PFSK-1 (cell line): ENCODE measurements at regions not wholly inside any gene's neighbourhood (a gene's known extent, or its start where the extent isn't known, plus 50 kb on each side); places are given as distances from the start of the nearest gene placed in this dataset.

Source experiments
- POLR2AphosphoS5 ChIP-seq: IDR thresholded peaks from 2 replicates; pipeline ENCODE4 v1.6.1; 2012; ENCODE audit warnings: low read depth, mild to moderate bottlenecking, control low read depth, low read length, moderate library complexity
- SIN3A ChIP-seq: IDR thresholded peaks from 2 replicates; pipeline ENCODE4 v1.6.1; 2012; ENCODE audit warnings: mild to moderate bottlenecking, low read length, moderate library complexity, borderline replicate concordance; ENCODE audit not compliant: insufficient read depth
- TF ChIP-seq, protein P1 (sequence below), 2 experiments: IDR thresholded peaks; 2 replicates each; pipeline versions ENCODE4 v1.6.1 to v1.8.0; 2011 to 2012; ENCODE audit warnings: low read depth in 2 of 2, low read length in 2 of 2, control low read depth in 1 of 2, inconsistent platforms in 1 of 2, mild to moderate bottlenecking in 1 of 2, moderate library complexity in 1 of 2; ENCODE audit not compliant: insufficient read depth in 1 of 2

GRCh38 chr2:13495051-13495450 lies 778.3 kb downstream of the TRIB2 start:
- TF ChIP-seq POLR2AphosphoS5 (no peak), SIN3A (no peak)
- TF ChIP-seq, protein P1, sequence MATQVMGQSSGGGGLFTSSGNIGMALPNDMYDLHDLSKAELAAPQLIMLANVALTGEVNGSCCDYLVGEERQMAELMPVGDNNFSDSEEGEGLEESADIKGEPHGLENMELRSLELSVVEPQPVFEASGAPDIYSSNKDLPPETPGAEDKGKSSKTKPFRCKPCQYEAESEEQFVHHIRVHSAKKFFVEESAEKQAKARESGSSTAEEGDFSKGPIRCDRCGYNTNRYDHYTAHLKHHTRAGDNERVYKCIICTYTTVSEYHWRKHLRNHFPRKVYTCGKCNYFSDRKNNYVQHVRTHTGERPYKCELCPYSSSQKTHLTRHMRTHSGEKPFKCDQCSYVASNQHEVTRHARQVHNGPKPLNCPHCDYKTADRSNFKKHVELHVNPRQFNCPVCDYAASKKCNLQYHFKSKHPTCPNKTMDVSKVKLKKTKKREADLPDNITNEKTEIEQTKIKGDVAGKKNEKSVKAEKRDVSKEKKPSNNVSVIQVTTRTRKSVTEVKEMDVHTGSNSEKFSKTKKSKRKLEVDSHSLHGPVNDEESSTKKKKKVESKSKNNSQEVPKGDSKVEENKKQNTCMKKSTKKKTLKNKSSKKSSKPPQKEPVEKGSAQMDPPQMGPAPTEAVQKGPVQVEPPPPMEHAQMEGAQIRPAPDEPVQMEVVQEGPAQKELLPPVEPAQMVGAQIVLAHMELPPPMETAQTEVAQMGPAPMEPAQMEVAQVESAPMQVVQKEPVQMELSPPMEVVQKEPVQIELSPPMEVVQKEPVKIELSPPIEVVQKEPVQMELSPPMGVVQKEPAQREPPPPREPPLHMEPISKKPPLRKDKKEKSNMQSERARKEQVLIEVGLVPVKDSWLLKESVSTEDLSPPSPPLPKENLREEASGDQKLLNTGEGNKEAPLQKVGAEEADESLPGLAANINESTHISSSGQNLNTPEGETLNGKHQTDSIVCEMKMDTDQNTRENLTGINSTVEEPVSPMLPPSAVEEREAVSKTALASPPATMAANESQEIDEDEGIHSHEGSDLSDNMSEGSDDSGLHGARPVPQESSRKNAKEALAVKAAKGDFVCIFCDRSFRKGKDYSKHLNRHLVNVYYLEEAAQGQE (IDR thresholded peaks at IDR 0.05; ENCODE audit: insufficient read depth in 1 of 2, low read depth in 2 of 2, low read length in 2 of 2), result no peak
